Activated naive CD4-positive, alpha-beta T cell treated with anti-CD3 and anti-CD28 coated beads for 36 hours (primary cell): ENCODE measurements at regions not wholly inside any gene's neighbourhood (a gene's known extent, or its start where the extent isn't known, plus 50 kb on each side); places are given as distances from the start of the nearest gene placed in this dataset.

Source experiments
- CTCF ChIA-PET: fragments of 350-600 bp; sonication (Branson Sonifier 250); formaldehyde crosslinking; loops from one replicate; lab custom pipeline; 2021; ENCODE audit warnings: antibody characterized with exemption; lab: Charles Lee
- DNase-seq: peaks from one replicate; pipeline ENCODE4 v3.0.0-alpha.2; 2020
- H3K27ac Mint-ChIP-seq: one replicate; pipeline ENCODE4 v1.8.0; 2021; ENCODE audit warnings: mild to moderate bottlenecking, mixed read lengths
- H3K27me3 Mint-ChIP-seq: one replicate; pipeline ENCODE4 v1.8.0; 2021; ENCODE audit warnings: low read depth, mixed read lengths
- H3K36me3 Mint-ChIP-seq: one replicate; pipeline ENCODE4 v1.8.0; 2021; ENCODE audit warnings: low read depth, mixed read lengths
- H3K4me1 Mint-ChIP-seq: one replicate; pipeline ENCODE4 v1.8.0; 2021; ENCODE audit warnings: low read depth, mixed read lengths
- H3K4me3 Mint-ChIP-seq: one replicate; pipeline ENCODE4 v1.8.0; 2021; ENCODE audit warnings: mild to moderate bottlenecking, moderate library complexity, mixed read lengths
- H3K9me3 Mint-ChIP-seq: one replicate; pipeline ENCODE4 v1.8.0; 2021; ENCODE audit warnings: mixed read lengths
- intact Hi-C: fragments of 100-400 bp; cut with micrococcal nuclease; formaldehyde crosslinking; loops from one replicate; pipeline ENCODE4 v1.15.1; 2023

DNA sequence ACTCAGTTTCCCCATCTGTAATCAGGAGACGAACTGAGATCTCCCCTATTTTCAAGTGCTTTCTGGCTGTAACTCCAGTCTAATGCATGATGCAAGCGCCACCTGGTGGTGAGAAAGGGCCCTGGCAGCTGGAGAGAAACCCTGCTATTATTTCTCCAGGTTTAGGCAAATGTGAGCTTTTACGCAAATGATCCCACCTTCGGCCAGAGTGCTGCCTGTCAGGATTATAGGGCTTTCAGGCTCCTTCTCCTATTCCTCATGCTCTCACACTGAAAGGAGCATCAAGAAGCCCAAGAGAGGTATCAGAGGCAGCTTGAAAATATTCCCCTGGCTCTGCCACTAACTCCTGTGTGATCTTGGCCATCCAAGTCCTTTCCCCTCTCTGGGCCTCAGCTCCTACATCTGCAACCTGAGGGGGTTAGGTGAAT, 93.9 kb upstream of the RASGRF1 start:
- H3K4me3 Mint-ChIP-seq = no peak overlapping the region
- H3K27ac Mint-ChIP-seq = no peak overlapping the region
- no peaks in the 10 kb centered on the region for H3K4me1 Mint-ChIP-seq
- H3K36me3 Mint-ChIP-seq = no peaks in the 10 kb centered on the region
- H3K9me3 Mint-ChIP-seq = no peaks in the 10 kb centered on the region
- DNase-seq = peak; percentile 83
- peaks cover 12% of the 10 kb centered on the region for H3K27me3 Mint-ChIP-seq
- intact Hi-C loops = loop anchor here (1.0 to 10.0 kb wide), 2 partner anchors 156 to 430 kb away; no protein-coding TSS in a partner anchor
- CTCF ChIA-PET = interaction anchor here (0.6 to 5.0 kb wide), 37 partner anchors 8 to 1065 kb away, joined by 3 to 68 read pairs (median 4); partner anchors contain the start of gene TMED3

DNA sequence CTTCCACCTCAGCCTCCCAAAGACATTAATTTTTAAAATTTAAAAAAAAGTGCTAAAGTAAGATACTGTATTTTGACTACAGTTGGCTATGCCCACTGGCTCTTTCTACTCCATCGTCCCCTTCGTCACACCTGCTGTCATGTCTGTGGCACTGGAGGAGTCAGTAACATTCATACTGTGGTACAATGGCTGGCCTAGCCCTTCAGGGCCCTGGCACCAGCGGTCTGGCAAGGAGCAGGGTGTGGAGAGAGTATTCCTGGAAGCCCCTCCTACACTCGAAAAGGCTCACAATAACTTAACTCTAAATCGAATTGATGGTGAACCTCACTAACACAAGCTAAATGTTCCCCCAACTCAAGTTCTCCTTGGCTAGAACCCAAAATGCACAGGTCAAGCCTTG, 89.7 kb upstream of the RASGRF1 start:
- Mint-ChIP-seq H3K4me3 (no peak overlapping the region), H3K27me3 (peaks cover 17% of the 10 kb centered on the region), H3K36me3 (no peaks in the 10 kb centered on the region), H3K9me3 (no peaks in the 10 kb centered on the region), H3K4me1 (no peaks in the 10 kb centered on the region), H3K27ac (no peak overlapping the region)
- intact Hi-C loops = loop anchor here (10.0 kb wide), 1 partner anchor 426 kb away; no protein-coding TSS in a partner anchor
- CTCF ChIA-PET = no interaction called here
- no peak for DNase-seq

DNA sequence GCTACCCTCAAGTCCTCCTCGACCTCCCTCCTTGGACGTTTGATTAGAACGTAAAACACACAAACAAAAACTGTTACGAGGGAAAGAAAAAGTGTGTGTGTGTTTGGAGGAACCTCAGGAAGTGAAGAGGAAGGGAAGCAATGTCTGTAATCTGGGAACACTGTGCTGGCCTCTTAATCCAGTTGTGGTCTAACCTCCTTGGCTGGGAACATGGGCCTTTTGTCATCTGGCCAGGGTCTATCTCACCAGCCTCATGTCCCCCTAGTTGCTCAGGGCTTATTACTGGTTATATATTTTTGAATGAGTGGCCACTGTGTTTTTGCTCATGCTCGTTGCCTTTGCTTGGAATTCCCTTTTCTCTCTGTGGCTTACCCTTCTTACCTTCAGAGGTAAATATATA, 89.0 kb upstream of the RASGRF1 start:
- Mint-ChIP-seq H3K4me3 (no peak overlapping the region), H3K36me3 (no peaks in the 10 kb centered on the region), H3K9me3 (no peaks in the 10 kb centered on the region), H3K27ac (no peak overlapping the region), H3K27me3 (peaks cover 19% of the 10 kb centered on the region), H3K4me1 (no peaks in the 10 kb centered on the region)
- intact Hi-C loops = no loop called here
- no peak for DNase-seq
- CTCF ChIA-PET = no interaction called here

DNA sequence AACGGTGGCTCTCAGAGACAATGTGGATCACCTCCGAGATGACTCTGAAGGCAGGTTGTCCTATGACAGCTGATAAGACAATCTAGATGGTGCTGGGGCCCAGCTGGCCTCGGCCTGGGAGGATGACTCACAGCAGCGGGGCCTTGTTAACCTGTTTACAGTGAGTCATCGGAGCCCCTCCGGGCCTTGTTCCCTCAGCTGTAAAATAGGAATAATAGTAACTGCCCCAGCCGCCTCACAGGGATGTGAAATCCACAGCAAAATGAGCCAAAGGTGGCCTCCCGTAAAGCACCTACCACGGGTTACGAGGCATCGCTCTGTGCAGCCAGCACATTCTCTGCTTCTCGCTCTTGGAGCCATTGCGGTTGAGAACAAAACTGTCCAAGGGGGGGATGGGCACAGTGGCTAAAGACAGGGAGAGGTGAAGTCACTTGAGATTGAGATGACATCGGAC, 88.6 kb upstream of the RASGRF1 start:
- intact Hi-C loops = no loop called here
- no peaks in the 10 kb centered on the region for H3K9me3 Mint-ChIP-seq

DNA sequence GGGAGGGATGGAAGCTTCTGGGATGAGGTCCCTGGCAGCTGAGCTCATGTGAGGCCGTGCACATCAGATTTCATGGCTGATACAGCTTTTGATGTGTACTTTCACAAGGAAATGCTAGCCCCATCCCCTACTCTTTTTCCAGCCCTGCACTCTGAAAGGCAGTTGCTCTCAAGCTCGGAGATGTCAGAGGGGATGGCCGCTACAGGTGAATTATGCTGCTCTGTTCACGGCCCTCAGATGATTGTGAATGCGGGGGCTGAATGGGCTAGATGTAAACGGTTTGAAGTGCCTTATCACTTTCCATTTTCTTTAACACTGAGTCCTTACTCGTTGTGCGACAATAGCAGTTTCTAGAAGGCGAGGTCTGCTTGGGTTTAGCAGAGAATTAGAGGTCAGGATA, 88.0 kb upstream of the RASGRF1 start:
- CTCF ChIA-PET = interaction anchor here (0.6 kb wide), 1 partner anchor 37 kb away, joined by 3 read pairs; no protein-coding TSS in a partner anchor
- H3K4me1 Mint-ChIP-seq = no peaks in the 10 kb centered on the region
- intact Hi-C loops = no loop called here
- H3K27me3 Mint-ChIP-seq = peaks cover 17% of the 10 kb centered on the region
- H3K27ac Mint-ChIP-seq = no peak overlapping the region
- no peak for DNase-seq
- H3K4me3 Mint-ChIP-seq = no peak overlapping the region
- no peaks in the 10 kb centered on the region for H3K36me3 Mint-ChIP-seq
- no peaks in the 10 kb centered on the region for H3K9me3 Mint-ChIP-seq

More for the DNA sequence above, 88.6 kb upstream of the RASGRF1 start:
- Mint-ChIP-seq H3K4me1 (no peaks in the 10 kb centered on the region), H3K27me3 (peaks cover 17% of the 10 kb centered on the region), H3K36me3 (no peaks in the 10 kb centered on the region), H3K27ac (no peak overlapping the region), H3K4me3 (no peak overlapping the region)
- CTCF ChIA-PET = no interaction called here
- no peak for DNase-seq

DNA sequence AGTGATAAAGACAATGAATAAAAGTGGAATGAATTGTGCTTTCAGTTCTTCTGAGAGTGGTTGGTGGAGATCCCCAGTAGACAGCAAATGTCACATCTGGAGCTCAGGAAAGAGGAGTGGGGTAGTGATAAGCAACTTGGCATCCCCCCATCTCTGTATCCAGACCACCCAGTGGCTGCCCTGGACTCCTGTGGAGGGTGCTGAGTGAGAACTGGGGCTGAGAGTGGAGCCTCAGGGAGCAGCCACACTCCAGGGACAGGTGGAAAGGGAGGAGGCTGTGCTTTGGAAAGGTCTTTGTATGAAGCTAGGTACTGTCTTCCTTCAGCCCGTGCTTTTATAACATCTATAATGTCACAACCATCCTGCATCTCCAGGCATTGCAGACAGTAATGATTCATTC, 85.6 kb upstream of the RASGRF1 start:
- no peak for DNase-seq
- H3K4me3 Mint-ChIP-seq = no peak overlapping the region
- H3K4me1 Mint-ChIP-seq = no peaks in the 10 kb centered on the region
- intact Hi-C loops = no loop called here
- peaks cover 12% of the 10 kb centered on the region for H3K27me3 Mint-ChIP-seq
- H3K9me3 Mint-ChIP-seq = no peaks in the 10 kb centered on the region
- no peaks in the 10 kb centered on the region for H3K36me3 Mint-ChIP-seq
- CTCF ChIA-PET = interaction anchor here (1.1 to 2.9 kb wide), 2 partner anchors 8 to 148 kb away, joined by 3 to 21 read pairs; no protein-coding TSS in a partner anchor
- H3K27ac Mint-ChIP-seq = no peak overlapping the region

DNA sequence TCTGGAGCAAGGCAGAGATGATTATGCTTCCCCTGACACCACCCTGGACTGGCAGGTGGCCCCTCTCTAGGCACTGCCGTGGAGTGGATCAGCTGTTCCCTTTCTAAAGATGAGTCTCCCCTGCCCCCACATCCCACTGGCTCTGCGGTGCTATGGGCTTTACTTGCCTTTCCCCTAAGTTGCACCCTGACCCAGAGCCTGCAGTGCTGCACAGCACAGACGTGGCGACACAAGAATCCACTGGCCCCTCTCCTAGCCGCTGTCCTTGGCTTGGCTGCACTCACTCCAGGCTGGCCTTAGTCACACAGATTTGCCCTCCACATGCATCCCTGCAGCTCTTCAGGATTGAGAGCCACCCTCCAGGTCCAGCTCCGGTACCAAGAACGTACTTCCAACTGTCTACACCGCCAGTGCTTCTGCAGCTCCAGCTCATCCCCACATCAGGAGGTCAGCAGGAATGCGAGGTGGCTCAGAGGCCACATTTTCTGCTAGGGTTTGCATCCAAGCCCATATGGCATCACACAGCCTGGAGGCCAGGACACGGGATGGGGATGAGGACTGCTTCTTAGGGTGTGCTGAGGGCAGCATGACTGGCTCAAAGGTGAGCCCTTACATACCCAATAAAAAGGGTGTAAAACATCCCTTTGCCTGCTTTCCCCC, 82.4 kb upstream of the RASGRF1 start:
- Mint-ChIP-seq H3K27ac (no peak overlapping the region), H3K36me3 (no peaks in the 10 kb centered on the region), H3K4me1 (no peaks in the 10 kb centered on the region), H3K9me3 (no peaks in the 10 kb centered on the region), H3K4me3 (no peak overlapping the region), H3K27me3 (peaks cover 21% of the 10 kb centered on the region)
- intact Hi-C loops = no loop called here
- CTCF ChIA-PET = interaction anchor here (1.4 to 2.9 kb wide), 2 partner anchors 11 to 145 kb away, joined by 3 to 21 read pairs; no protein-coding TSS in a partner anchor
- no peak for DNase-seq

DNA sequence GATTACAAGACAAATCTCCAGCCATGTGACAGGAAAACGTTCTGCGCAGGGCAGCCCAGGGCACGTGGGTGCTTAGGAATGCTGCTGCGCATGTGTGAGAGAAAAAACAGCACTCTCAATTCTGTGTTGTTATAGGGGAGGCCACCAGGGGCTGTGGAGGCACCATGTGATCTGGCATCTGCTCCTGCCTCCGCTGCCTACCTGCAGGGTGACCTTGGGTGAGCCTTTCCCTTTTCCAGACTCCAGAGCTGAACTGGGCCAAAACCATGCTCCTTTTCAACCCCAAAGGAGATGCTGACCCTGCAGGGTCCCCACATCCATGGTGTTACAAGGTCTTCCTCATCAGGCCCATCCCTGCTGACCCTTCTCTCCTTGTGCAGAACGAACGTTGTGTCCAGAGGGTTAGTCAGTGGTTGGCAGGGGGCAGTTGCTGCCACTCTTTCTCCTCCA, 81.5 kb upstream of the RASGRF1 start:
- peaks cover 21% of the 10 kb centered on the region for H3K27me3 Mint-ChIP-seq
- H3K9me3 Mint-ChIP-seq = no peaks in the 10 kb centered on the region
- H3K27ac Mint-ChIP-seq = no peak overlapping the region
- H3K4me3 Mint-ChIP-seq = no peak overlapping the region
- CTCF ChIA-PET = interaction anchor here (1.4 kb wide), 1 partner anchor 144 kb away, joined by 3 read pairs; no protein-coding TSS in a partner anchor
- DNase-seq = no peak
- no peaks in the 10 kb centered on the region for H3K36me3 Mint-ChIP-seq
- H3K4me1 Mint-ChIP-seq = no peaks in the 10 kb centered on the region
- intact Hi-C loops = no loop called here

DNA sequence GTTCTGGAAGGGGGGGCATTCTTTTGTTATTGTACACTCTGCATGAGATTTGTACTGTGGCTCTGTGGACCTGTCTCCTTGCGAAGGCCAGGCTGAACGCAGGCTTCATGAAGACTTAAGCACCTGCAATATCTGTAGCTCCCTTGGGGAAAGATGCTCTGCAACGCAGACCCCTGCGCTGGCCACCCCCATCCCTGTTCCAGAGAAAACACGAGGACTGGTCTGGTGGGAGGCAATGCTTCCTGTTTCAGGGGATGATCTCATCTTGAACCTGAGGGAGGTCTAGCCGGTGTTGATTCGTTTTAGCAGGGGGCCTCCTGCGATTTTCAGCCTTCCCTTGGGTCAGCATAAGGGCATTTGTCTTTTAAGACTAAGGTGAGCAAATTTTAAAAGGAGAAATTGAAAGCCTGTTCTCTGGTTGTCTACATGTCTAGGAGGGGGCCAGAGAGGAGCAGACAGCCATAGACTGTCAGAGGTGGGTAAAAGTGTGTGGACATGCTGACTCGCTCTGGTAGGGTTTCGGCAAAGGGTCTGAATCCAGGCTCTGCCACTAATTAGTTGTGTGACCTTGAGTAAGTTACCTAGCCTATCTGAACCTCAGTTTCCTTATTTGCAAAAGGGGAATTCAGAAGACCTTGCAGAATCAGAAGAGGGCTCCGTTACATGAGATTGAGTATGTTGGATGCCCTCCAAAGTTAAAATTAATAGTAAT, 80.9 kb upstream of the RASGRF1 start:
- Mint-ChIP-seq H3K36me3 (no peaks in the 10 kb centered on the region), H3K4me3 (no peak overlapping the region), H3K27me3 (peaks cover 17% of the 10 kb centered on the region), H3K9me3 (no peaks in the 10 kb centered on the region), H3K4me1 (no peaks in the 10 kb centered on the region), H3K27ac (no peak overlapping the region)
- no peak for DNase-seq
- intact Hi-C loops = no loop called here
- CTCF ChIA-PET = no interaction called here

DNA sequence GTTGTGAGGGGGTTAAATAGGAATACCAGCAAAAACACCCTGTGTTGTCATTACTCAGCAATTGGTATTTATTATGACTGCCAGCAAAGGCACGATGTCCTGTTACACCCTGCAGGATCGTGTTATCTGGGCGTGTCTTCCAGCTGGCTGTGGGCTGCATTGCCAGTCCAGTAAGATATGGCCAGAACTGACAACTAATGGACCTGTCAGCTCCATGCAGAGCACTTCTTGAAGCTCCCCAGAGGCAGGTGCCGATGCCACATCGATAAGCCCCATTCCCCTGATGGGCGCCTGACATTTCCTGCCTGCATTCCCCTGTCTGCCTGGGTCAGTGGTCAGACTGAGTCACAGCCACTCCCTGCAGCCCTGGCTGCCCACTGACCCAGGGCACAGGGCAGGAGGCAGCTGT, 79.7 kb upstream of the RASGRF1 start:
- Mint-ChIP-seq H3K4me1 (no peaks in the 10 kb centered on the region), H3K4me3 (no peak overlapping the region), H3K27ac (no peak overlapping the region), H3K36me3 (no peaks in the 10 kb centered on the region), H3K27me3 (peaks cover 17% of the 10 kb centered on the region), H3K9me3 (no peaks in the 10 kb centered on the region)
- CTCF ChIA-PET = interaction anchor here (1.0 kb wide), 1 partner anchor 14 kb away, joined by 3 read pairs; no protein-coding TSS in a partner anchor
- intact Hi-C loops = no loop called here
- no peak for DNase-seq

DNA sequence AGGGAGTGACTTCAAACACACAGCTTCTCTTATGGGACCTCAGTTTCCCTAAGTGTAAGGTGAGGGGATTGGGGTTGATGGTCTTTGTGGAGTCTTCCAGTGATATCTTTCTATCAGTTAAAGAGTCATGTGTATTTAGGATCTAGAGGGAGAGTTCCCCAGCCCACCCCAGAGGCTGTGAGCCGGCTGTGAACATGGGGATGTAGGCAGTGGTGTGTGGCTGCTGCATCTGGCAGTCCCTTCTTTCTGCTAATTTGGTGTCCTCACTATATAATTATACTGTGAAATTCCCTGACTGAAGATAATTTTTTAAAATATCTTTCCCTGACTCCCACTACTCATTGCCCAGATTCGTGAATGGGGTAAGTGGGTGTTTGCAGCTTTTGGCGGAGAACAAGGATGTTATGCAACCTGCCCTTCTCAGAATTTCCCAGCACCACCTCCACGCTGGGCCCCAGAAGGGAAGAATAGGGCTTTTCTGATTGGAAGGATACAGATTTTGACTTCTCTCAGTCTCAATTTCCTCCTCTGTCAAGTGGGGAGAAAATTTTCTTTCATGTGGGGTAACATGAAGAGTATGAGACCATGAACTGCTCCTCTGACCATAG, 79.0 kb upstream of the RASGRF1 start:
- no peaks in the 10 kb centered on the region for H3K4me1 Mint-ChIP-seq
- intact Hi-C loops = no loop called here
- CTCF ChIA-PET = interaction anchor here (0.7 to 1.0 kb wide), 2 partner anchors 12 to 15 kb away, joined by 3 read pairs; no protein-coding TSS in a partner anchor
- no peak overlapping the region for H3K4me3 Mint-ChIP-seq
- H3K27me3 Mint-ChIP-seq = peaks cover 19% of the 10 kb centered on the region
- no peaks in the 10 kb centered on the region for H3K9me3 Mint-ChIP-seq
- no peaks in the 10 kb centered on the region for H3K36me3 Mint-ChIP-seq
- no peak for DNase-seq
- no peak overlapping the region for H3K27ac Mint-ChIP-seq

DNA sequence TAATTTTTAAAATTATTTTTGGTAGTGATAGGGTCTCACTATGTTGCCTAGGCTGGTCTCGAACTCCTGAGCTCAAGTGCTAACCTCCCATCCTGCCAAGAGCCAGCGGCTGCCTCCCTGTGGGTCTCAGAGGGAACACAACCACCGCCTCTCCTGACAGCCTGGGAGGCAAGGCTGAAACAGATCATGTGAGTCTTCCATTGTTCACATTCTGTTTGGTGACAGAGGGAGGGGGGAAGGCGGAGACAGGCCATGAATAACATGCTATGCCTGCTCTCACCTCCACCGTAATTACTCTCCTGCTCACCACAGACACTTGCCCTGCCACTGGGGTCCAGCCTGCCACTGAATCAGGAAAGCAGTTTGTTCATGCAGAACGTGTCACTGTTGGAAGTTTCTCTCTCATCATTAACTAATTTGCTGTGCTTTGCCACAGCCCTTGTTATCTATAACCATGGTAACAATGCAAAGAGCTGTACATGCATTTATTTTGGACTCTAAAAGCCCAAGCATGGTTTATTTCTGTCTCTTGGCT, 78.4 kb upstream of the RASGRF1 start:
- H3K27me3 Mint-ChIP-seq = peaks cover 25% of the 10 kb centered on the region
- intact Hi-C loops = no loop called here
- no peak overlapping the region for H3K4me3 Mint-ChIP-seq
- DNase-seq = no peak
- H3K4me1 Mint-ChIP-seq = no peaks in the 10 kb centered on the region
- CTCF ChIA-PET = interaction anchor here (0.7 kb wide), 1 partner anchor 13 kb away, joined by 3 read pairs; no protein-coding TSS in a partner anchor
- H3K9me3 Mint-ChIP-seq = no peaks in the 10 kb centered on the region
- no peaks in the 10 kb centered on the region for H3K36me3 Mint-ChIP-seq
- no peak overlapping the region for H3K27ac Mint-ChIP-seq
